HS-5 (cell line): ENCODE measurements at regions not wholly inside any gene's neighbourhood (a gene's known extent, or its start where the extent isn't known, plus 50 kb on each side); places are given as distances from the start of the nearest gene placed in this dataset.
"Not testable (repeated sequence)": the region's sequence is repeated elsewhere in the genome, so short reads cannot be mapped to it uniquely, and the experiment has no call there.

Source experiments
- DNase-seq: peaks from one replicate; pipeline ENCODE4 v3.0.0-alpha.2; 2012; ENCODE audit warnings: low read depth

DNA sequence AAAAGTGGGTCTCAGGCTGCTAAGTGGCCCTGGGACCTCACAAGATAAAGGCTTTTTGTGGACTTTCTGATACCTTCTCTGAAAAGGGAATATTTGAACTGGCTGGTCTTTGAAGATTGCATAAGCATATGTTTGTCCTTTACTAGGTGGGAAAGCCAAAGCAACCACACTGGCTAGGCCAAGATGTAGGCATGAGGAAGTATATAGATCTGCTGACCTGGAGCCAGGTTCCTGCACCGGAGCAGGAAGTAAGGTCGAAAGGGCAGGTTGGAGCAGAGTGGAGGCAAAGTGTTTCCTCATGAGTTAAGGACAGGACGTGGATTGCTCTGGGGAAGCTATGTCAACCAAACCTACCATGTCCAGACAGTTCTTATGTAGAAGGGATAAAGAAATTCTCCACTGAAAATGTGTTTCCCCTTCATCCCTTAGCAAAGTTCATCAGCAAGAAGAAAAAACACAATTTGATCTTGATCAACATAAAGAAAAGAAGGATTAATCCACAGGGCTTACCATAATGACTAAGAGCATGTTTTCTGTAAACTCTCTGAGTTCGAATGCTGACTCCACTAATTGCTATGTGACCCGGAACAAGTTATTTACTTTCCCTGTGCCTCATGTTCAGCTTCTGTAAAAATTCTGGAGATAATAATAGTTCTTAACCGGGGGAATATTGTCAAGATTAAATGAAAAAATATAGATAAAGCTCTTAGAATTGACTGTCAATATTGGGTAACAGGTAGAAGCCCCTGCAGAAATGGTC, 156.1 kb upstream of the SRD5A2 start:
- no peak for DNase-seq

GRCh38 chr2:31735716-31736115, 155.0 kb upstream of the SRD5A2 start:
- DNase-seq: no peak

DNA sequence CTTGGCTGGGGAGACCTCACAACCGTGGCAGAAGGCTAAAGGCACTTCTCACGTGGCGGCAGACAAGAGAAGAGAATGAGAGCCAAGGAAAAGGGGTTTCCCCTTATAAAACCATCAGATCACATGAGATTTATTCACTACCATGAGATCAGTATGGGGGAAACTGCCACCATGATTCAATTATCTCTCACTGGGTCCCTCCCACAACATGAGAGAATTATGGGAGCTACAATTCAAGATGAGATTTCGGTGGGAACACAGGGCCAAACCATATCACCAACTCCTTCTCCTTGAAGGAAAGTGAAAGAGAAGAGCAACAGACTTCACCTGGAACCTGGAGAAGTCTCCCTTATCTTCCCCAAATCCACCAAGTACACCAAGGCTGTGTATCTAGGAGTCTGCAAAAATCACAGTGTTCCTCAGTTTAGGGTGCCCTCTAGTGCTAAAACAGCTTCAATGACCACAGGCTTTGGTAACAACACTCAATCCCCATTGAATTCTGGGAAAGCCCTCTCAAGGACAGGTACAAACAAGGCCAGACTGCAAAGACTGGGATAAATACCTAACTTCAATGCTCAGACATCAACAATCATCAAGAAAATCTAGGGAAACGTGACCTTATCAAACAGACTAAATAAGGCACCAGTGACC, 148.8 kb upstream of the SRD5A2 start:
- DNase-seq: peak; percentile 18

DNA sequence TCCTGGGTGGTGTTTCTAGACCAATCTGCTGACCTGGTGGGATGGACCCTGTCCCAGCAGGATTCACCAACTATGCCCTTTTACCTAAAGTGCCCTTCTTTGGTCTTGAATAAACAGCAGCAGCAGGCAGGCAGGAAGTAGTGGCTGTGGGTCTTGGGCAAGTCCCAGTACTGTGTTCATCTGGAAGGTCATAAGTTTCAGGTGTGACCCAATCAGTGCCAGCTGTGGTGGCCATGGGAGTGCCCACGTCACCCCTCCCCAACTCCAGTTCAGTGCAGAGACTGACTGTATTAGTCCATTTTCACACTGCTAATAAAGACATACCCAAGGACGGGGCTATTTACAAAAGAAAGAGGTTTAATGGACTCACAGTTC, 148.3 kb upstream of the SRD5A2 start:
- DNase-seq: no peak

- DNase-seq: no peak
These were observed 147.8 kb upstream of the SRD5A2 start for GRCh38 chr2:31728406-31729064.

GRCh38 chr2:31726457-31726856, 145.7 kb upstream of the SRD5A2 start:
- DNase-seq: no peak

DNA sequence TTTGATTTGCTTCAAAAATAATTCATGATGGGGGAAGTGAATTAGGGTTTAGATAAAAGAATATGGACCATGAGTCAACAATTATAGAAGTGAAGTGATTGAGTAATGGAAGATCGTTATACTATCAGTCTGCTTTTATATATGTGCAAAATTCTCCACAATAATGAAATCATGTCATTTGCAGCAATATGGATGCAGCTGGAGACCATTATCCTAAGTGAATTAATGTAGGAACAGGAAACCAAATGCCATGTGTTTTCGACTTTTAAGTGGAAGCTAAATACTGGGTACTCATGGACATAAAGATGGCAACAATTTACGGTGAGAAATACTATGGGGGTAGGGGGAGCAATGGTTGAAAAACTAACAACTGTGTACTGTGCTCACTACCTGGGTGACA, 144.7 kb upstream of the SRD5A2 start:
- no peak for DNase-seq

- no peak for DNase-seq
These were observed 131.0 kb upstream of the SRD5A2 start for GRCh38 chr2:31711737-31712136.

DNA sequence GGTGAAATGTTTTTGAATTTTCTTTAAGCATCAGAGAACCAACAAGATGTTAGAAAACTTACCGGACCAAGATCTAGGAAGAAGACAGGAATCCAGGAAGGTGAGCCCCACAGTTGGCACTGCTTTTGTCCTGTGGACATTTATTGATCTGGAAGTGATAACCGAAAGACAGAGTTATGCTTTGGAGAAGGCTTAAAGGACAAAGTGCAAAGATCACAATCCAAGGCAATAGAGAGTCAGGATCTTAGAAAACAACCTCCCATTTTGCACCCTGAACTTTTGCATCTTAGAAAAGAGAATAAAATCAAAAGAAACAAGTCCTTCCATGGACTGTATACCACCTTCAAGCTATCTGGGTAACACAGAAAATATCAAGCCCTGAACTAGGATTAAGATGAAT, 129.4 kb upstream of the SRD5A2 start:
- no peak for DNase-seq

DNA sequence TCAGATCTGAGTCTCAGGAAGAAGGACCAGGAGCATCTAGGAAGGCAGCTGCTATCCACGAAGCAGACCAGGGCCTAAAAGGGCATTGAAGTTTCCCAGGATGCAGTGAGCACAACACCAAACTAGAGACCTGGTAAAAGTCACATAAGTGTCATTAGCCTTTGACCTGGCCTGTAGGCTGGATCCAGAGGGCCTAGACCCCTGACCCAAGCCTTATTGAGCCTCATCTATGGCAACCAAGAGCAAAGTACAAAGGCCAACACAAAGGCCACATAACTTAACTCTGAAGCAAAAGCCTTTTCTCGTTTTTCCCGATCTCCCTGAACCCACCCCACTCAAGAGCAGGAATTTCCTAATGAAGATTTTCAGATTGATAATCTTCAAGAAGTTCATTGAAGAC, 127.3 kb upstream of the SRD5A2 start:
- DNase-seq: no peak

GRCh38 chr2:31704561-31705212, 123.9 kb upstream of the SRD5A2 start:
- no peak for DNase-seq

DNA sequence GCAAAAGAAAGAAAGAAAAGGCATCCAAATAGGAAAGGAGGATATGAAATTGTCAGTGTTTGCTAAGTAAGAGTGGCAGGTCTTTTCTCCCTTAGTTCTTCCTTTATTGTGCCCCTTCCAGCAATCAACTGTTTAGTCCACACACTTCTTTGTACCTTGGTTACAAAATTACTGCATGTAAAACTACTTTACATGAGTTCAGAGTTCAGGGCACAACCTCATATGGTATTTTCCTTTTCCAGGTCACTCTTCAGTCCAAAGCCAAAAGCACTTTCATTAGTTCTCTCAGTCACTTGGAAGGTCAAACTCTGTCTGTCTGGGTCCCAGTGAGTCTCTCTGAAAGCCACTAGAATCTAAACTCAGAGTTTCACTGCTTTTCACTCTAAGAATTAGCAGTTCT, 122.5 kb upstream of the SRD5A2 start:
- no peak for DNase-seq

GRCh38 chr2:31698722-31699121, 118.0 kb upstream of the SRD5A2 start:
- no peak for DNase-seq

DNA sequence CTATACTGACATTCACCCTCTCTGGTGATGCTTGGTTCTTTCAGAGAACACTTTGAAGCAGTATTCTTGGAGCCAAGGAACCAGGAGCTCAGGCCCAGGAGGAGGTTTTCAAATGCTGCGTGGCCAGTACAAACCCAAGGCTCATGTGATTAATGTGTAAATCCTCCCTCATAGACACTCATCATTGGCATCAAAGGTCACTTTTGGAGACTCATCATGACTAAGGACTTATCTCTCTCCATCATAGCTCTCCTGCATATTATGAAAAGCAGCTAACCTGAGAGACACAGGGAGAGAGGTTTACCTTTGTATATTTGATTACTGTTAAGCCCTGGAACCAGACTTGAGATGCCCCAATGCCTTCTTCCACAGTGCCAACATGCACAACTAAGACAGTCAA, 115.3 kb upstream of the SRD5A2 start:
- no peak for DNase-seq

DNA sequence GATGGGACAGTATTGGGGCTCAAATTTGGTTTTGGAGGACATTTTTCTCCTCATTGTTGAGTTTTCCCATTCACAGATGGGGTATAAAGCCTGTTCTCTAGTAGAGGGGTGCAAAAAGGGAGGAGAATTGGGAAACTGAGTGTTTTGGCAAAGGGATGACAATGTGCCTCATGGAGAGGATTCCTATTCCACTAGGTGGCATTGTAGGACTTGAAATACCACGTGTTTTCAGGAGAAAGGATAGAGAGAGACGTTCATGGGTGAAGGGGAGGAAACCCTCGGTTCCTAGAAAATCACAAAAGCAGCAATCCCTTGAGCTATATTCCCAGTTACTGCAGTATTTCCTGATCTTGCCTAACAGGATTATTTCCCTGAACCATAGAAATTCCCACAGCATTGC, 113.7 kb upstream of the SRD5A2 start:
- DNase-seq: no peak

- DNase-seq: no peak
These were observed 113.1 kb upstream of the SRD5A2 start for GRCh38 chr2:31693882-31694281.

GRCh38 chr2:31688282-31688681, 107.5 kb upstream of the SRD5A2 start:
- DNase-seq: no peak

DNA sequence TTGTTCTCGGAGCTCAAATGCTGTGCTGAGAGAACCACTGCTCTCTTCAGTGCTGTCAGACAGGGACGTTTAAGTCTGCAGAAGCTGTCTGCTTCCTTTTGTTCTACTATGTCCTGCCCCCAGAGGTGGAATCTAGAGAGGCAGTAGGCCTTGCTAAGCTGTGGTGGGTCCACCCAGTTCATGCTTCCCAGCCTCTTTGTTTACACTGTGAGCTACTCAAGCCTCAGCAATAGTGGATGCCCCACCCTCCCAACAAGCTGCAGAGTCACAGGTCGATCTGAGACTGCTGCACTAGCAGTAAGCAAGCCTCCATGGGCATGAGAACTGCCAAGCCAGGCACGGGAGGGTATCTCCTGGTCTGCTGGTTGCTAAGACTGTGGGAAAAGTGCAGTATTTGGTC, 102.8 kb upstream of the SRD5A2 start:
- DNase-seq: not testable (repeated sequence)

DNA sequence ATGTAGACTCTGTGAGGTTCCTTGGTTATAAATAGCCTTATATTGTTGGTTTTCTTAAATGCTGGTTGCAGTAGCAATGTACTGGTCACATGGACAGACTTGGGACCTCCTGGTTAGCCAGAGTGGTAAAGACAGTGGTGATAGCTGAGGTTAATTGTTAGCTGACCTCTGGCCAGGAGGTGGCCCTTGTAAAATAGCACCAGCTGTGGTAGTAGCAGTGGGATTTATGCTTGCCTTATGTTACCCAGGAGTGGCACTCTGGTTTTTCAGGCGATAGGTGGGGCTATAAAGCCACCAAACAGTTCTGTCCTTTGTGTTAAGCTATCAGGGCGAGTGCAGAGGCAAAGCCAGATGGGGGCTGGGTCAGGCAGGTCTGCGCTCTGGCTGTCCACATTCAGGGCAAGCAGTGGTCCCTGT, 94.8 kb upstream of the SRD5A2 start:
- DNase-seq: no peak

DNA sequence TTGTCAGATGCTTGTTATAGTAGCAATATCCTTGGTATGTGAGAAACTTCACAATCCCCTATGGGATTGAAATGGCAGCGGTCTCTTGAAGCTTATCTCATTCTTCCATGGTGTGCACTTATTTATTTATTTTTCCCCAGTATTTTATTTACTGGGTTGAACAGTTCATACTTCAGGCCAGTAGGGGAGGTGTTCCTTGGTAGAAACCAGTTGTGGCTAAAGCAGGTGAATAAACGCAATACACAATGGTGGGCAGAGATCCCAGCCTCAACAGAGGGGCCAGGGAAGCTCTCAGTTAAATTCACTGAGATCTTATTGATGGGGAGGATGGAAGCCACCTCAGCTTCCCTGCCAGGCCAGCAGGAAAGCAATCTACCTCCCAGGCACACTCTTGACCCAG, 93.7 kb upstream of the SRD5A2 start:
- DNase-seq: no peak

DNA sequence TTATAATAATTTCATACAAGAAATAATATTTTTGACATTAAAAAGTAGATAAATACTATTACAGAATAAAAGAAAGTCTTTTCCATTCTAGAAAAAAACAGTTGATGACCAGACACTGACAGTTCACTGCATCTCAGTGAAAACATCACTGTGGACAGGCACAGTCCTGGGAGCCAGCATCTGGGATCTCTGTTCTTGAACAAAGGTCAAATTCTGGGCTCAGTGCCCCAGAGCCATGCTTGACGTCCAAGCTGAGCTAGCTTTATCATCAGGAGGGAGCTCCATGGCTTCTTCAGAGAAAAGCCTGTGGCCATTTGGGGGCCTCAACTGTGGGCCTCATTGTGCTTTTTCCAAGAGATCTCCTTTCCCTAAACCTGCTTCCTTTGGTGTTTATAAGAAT, 86.1 kb upstream of the SRD5A2 start:
- DNase-seq: no peak

GRCh38 chr2:31664949-31665724, 84.4 kb upstream of the SRD5A2 start:
- no peak for DNase-seq
